HG03565 (cell line): ENCODE measurements at regions not wholly inside any gene's neighbourhood (a gene's known extent, or its start where the extent isn't known, plus 50 kb on each side); places are given as distances from the start of the nearest gene placed in this dataset.

Source experiments
- ATAC-seq: cut with Tn5 transposase; IDR thresholded peaks from one replicate; pipeline ENCODE4 v1.9.1; 2021; ENCODE audit warnings: mild to moderate bottlenecking, moderate library complexity; ENCODE audit not compliant: unreplicated experiment

DNA sequence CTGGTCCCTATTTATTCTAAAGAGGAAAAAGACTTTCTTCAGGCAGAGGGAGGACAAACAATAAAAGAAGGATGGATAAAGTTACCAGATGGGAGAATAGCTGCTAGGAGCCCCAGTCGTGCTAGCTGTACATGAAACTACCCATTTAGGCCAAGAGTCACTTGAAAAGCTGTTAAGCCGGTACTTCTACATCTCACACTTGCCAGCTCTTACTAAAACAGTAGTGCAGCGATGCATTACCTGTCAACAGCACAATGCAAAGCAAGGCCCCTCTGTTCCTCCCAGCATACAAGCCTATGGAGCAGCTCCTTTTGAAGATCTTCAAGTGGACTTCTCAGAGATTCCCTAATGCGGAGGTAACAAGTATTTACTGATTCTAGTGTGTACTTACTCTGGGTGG is 1138.8 kb downstream of the ARAP2 start:
- no peak for ATAC-seq

DNA sequence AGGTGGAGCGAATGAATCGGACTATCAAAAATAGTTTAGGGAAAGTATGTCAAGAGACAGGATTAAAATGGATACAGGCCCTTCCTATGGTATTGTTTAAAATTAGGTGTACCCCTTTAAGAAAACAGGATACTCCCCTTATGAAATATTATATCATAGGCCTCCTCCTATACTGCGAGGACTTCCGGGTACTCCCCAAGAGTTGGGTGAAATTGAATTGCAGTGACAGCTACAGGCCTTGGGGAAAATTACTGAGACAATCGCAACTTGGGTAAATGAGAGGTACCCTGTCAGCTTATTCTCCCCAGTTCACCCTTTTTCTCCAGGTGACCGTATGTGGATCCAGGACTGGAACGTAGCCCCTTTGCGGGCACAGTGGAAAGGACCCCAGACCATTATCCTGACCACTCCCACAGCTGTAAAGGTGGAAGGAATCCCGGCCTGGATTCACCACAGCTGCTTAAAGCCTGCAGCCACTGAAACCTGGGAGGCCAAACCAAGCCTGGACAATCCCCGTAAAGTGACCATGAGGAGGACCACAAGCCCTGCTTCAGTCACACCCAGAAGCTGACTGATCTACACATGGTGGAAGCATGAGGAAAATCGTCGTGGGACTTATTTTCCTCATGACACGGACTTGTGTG is 1138.1 kb downstream of the ARAP2 start:
- no peak for ATAC-seq

DNA sequence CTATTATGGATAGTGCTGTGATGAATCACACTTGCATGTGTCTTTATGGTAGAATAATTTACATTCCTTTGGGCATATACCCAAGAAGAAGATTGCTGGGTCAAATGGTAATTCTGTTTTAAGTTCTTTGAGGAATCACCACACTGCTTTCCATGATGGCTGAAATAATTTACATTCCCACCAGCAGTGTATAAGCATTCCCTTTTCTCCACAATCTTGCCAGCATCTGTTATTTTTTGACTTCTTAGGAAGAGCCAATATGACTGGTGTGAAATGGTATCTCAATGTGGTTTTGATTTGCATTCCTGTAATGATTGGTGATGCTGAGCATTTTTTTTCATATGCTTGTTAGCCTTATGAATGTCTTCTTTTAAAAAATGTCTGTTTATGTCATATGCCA is 1120.2 kb downstream of the ARAP2 start:
- ATAC-seq = no peak

DNA sequence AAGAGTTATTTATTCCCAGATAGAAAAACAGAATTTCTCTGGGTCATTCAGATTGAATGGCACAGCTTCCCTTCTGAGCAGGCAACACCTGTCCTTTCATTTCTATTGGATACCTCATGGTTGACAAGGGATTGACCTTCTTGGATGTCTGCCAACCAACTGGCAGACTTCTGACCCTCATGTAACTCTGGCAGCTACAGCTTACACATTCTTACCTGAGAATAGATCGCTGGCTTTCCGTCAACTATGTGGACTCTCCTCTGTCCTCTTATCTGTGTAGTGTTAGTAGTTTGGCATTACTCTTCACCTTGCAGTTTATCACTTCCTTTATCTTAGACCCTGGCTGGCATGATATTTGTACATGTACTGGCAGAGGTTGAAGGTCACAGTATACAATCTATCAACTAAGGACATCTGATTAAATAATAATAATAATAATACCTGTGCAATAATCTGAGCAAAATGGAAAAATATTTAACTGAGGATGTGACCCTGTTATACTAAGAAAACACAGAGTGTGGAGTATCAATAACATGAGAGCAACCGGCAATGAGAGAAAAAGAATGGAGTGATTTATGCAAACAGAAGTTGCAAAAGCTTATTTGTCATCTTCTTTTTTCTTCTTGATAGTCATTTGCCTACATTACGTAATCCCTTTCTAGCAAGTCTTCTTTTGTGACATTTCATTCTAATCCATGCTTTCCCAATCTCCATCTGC is 1118.2 kb downstream of the ARAP2 start:
- ATAC-seq = no peak

DNA sequence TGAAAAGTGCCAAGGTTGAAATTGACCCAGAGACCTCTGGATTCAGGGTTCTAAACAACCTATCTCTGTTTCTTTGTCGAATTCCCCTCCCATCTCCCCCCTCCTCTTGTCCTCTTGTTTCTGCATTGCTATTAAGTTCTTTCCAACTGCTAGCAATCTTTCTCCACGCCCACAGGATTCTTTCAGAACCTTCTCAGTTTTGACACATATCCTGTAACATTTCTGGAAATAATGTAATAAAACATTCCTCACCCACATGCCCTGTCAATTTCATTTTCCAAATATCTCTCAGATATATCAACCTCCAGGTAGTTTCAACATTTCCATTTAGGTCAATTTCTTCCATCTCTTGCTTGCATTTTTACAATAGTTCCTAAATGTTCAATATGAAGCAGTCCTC is 1105.9 kb downstream of the ARAP2 start:
- no peak for ATAC-seq

DNA sequence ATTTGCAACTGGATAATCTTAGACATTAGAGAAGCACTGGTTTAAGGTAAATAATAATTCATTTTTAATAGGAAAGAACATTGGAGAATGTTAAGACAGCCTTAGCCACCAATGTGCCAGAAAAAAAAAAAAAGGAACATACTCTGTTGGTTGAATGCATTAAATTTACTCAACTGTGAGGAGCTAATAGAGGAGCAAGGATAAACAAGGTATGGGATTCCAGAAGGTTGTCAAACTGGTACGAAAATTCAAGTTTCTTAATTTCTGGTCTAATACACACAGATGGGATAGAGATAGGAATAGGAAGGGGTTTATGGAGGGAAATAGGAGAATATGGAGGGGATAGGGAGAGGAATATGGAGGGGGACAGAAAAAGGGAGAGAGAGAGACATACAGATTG is 1096.6 kb downstream of the ARAP2 start:
- no peak for ATAC-seq

DNA sequence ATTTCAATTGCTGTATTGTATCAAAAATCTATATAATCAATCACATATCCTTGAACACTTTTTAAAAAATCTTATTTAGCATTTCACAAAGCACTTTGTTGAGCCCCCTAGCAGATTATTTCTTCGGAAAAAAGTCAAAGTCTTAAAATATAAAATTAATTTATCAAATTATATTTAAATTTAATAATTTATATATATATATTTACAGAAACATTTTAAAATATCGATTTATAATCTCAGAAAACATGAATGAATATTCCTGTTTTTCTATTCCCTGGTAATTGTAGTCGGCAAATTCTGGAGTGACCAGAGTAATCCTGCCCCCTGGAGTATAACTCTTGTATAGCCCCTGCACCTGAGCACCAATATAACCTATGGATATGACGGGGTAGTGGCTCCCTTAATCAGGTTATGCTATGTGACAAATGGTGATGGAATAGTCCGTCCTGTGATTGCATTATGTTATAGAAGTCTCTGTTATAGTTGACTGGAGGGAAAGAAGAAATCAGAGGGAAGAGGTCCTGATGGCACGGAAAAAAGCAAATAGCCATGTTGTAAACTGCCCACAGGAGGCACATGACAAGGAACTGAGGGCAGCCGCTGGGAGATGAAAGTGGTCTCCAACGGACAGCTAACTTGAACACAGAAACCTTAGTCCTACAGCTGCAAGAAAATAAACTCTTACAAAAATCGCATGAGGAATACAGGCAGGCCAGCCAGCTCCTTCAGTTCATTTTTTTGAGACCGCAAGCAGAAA is 1092.3 kb downstream of the ARAP2 start:
- ATAC-seq = no peak

DNA sequence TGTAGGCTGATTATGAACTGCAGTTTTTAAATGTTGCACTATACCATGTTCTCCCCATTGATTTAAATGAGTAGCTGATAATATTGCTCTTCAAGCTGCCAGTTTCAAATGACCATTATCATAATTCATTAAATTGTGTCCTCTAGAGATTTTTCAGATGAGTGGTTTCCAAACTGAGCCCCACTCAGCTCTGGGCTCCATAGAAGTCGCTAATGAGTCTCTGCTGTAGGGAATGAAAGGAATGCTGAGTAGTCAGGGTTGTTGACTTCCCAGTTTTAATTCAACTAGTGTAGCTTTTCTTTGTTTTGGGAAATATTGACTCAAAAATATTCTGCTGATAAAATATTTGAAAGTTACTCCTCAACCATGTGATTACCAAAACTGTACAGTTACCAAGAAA is 1081.1 kb downstream of the ARAP2 start:
- ATAC-seq = no peak

DNA sequence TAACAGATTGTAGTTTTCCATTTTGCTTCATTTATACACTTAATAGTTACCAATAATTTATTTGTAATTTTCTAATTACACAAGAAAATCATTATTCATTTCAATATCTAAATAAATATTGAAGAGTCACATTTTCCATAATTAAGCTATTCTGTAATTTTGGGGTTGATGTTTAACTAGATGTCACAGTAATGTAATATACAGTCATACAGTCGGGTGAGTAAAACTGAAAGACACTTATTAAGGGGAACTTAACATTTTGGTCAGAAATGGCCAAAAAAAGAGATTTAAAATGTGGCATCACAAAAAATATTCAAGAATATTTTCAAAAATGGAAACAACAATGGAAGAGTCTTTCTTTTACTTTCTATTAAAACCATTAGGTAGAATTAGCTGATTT is 1080.3 kb downstream of the ARAP2 start:
- no peak for ATAC-seq

DNA sequence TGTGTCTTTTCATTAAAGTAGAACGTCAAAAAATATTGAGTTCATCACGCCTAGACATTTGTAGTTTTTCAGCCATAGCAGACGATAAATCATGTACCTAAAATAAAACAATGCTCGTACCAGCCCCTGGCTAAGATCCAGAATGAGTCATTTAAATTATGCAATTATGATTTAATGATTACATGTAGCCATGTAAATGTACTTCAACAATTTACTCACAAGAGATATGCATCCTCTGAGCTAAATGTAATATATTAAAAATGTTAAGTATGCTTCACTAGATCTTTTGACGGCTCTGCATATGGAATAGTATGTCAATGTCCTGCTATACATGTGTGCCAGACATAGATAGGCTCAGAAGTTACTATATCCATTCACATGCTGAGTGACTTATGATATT is 1077.8 kb downstream of the ARAP2 start:
- no peak for ATAC-seq

DNA sequence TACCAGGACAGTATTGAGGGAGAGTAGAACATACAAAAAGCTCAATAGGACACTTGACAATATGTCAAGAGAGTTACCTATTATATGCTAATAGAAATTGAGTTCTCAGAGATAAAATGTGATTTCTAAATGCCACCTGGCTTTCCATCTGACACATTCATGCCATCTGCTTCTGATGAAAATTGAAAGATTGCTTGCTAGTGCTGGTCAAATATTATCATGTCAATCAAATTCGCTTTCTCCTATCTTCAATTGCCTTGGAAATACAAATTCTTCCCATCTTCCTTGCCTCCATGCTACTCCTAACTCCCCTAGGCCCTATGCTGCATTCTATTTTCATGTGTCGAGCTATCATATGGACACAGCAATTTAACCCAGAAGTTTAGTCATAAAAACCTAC is 1076.9 kb downstream of the ARAP2 start:
- no peak for ATAC-seq

DNA sequence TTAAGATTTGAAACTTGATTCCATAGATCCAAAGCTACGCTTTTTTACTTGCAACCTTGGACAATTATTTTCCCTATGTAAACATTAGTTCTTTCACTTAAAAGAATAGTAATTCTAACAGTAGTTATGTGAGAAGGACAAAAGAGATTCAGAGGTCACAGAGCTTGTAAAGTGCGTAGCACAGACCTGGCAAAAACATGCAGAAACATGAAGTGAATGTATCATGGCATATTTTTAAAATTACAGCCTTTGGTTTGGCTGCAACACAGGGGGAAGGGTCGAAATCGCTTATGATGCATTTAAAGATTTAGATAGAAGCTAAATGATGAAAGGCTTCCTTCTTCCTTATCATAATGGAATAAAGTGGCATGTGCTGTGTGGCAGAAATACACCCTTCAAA is 1068.8 kb downstream of the ARAP2 start:
- no peak for ATAC-seq

DNA sequence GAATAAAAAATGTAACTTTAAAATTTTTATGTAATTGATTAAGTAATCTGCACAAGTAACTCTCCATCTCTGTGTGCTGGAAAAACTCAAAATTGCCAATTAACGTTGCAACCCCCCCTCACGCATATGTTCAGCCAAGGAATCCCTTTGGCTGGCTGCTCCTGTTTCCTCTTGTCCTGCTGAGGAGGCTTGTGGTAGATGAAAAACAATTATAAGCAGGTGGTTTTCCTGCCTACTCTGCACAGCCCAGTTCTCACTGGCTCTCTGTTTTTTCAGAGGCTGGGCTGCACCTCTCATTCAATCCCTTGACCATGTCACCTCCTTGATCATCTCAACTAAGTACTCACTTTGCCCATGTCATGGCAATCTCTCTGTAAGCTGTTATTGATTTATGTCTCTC is 1068.4 kb downstream of the ARAP2 start:
- no peak for ATAC-seq

DNA sequence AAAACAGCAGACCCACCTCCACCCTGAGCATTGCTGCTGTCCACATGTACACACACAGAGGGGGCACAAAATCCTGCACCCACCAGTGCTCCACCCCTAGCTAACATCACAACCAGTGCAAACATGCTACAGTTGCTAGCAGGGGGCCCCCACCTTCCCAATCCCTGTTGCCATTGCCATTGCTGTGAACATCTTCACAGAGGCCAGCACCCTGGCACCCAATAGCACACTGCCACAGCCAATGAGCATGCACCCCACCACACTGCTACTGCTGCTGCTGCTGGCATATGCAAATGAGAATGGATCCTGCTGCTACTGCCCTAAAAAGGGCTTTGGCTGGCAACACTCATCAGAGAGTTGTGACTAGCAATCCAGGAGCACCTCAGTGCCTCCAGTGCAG is 1061.9 kb downstream of the ARAP2 start:
- no peak for ATAC-seq

DNA sequence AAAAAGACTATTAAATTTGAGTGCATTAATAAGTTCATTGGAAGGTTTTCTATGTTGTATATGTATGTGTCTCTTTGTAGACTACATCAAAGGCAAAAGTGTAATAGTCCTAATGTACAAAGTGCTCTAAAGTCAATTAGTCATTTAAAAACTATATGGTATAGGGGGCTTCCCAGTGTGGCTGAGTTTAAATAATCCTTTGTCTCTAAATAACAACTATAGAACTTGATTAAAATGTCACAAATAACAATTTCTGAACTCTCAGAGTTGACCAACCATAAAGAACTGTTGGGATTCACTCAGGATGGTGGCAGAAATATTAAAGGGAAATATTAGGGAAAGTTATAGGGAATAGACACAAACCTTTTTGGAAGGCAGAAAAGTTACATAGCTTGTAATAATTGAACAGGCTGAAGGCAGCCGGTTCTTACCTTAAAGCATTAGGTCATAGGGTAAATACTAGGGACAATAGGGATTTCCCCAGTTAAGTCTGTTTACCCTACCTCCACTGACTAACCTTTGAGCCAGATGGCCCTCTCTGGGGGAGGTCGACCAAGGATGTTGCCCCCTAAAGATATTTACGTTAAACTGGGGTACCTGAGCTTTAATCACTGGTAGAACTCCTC is 1054.2 kb downstream of the ARAP2 start:
- no peak for ATAC-seq

DNA sequence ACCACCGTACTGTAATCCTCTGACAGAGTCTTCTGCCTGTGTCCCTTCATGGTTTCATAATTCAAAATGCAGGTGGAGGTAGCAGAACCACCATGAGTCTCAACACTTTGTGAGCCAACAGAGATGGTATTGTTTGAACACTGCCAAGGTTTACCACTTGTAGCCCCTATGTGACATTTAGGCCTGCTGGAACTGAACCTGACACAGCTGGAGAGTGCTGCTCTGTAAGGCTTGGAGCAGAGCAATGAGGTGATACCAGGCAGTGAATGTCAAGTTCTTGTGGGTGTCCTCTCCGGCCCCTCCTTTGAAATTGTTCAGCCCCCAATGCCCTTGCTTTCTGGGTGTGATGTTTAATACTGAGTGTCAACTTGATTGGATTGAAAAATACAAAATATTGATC is 1042.9 kb downstream of the ARAP2 start:
- no peak for ATAC-seq

DNA sequence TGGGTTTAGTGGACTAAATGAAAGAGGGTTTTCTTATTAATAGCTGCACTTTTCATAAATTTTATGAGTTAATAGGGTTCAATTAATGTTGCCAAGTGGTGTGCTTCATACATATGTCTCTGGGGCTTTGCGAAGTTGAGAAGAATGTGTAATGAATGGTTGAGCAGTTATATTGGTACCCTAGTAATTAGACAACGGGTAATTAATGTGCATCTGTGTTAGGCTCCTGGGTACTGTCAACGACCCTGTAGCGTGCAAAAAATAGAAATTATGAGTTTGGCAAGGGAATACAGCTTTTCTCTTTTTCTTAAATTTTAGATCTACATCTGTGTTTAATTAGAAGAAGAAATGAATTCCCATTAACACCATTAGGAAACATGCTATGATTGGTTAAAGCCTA is 1027.7 kb downstream of the ARAP2 start:
- no peak for ATAC-seq

DNA sequence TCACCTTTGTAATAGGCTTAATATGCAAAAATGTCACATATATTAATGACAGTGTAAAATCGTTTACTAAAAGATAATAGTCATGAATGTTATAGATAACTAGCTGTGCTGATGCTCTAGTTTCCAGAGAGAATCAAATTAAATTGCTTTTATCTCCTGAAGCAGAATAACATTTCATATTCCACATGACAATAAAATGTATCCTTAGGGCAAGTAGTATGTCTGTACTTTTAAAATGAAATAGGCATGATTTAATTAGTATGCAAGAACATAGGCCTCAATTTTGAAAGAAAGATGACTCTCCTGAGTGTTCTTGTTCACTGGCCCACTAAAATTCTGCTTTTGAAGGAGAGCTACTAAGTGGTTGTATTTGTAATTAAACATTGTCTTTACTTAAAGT is 1027.0 kb downstream of the ARAP2 start:
- no peak for ATAC-seq

DNA sequence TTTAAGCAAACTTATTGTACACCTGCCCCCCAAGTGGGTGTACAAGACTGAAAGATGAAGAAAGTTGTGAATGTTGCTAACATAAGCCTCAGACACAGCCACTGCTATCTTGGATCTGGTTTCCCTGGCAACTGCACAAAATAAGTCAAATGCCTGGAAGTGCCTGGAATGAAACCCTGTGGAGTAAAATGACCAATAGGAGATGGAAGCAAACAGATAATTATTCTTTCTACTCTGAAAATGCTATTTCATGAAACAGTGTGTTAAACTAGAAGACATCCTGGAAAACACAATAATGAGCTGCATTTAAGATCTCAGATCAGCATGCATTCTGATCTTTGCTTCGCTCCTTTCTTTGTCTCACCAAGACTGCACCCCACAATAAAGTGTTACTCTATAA is 1016.0 kb downstream of the ARAP2 start:
- no peak for ATAC-seq

DNA sequence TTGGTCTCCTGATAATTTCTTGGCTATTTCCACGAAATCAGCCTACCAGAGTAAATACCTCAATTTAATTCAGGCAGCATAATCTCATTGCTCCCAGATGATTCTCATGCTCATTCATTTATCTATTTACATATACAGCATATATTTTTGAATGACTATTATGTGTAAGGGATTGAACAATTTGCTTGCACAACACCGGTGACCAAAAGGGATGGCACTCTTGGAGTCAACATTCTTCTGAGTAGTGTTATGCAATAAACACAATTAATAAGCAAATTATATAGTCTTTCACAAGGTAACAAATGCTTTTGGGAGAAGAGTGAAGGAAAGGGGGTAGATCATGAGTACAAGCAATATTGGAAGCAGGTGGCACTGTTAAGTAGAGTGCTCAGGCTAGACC is 1015.3 kb downstream of the ARAP2 start:
- ATAC-seq = no peak

DNA sequence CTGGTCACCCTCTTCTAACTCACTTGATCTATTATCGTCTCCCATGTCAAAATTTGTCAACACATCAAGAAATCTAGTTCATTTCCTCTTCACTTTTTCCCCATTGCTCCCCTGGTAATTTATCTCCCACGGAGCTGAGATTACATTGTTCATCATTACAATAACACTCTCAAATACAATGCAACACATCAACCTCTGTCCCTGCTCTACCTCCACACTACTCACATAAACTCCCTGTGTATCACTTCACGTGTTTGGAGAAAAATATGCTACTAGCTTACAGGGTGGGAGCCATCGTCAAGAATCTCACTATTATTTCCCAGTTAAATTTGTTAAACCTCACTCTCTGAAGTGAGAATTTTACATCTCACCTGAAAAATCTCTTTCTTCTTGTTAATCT is 1006.4 kb downstream of the ARAP2 start:
- ATAC-seq = no peak

DNA sequence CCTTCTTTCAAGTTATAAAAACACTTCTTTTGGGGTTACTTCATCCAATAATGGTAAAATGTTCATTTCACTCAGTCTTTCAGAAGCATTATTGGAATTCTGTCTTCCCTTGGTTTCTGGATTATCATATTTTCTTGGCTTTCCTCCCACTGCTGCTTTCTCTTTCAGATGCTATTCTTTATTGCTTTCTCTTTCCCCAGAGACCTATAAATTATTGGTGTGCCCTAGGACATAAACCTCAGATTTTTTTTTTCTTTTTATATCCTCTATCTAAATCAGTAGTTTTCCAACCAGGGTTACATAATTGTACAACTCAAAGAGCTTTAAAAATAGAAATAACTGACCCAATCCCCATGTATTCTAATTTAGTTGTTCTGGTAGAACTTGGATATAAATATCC is 1005.5 kb downstream of the ARAP2 start:
- no peak for ATAC-seq
